HPDE6-E6E7 (cell line): ENCODE measurements at regions not wholly inside any gene's neighbourhood (a gene's known extent, or its start where the extent isn't known, plus 50 kb on each side); places are given as distances from the start of the nearest gene placed in this dataset.

Experiments used
- DNase-seq: peaks from one replicate; pipeline ENCODE4 v3.0.0; 2011; ENCODE audit warnings: missing footprints; ENCODE audit errors: extremely low spot score

GRCh38 chr1:221919743-221920142 is 177.9 kb upstream of the DUSP10 start:
- no peak for DNase-seq

- no peak for DNase-seq
These were observed 177.5 kb upstream of the DUSP10 start for GRCh38 chr1:221919341-221919740.

GRCh38 chr1:221916176-221916575 is 174.3 kb upstream of the DUSP10 start:
- no peak for DNase-seq

GRCh38 chr1:221915764-221916163 is 173.9 kb upstream of the DUSP10 start:
- no peak for DNase-seq

- DNase-seq, result no peak
These were observed 171.5 kb upstream of the DUSP10 start for GRCh38 chr1:221913351-221913892.

- no peak for DNase-seq
These were observed 170.3 kb upstream of the DUSP10 start for GRCh38 chr1:221912230-221912629.

- DNase-seq, result no peak
These were observed 169.8 kb upstream of the DUSP10 start for GRCh38 chr1:221911714-221912113.

- no peak for DNase-seq
These were observed 168.3 kb upstream of the DUSP10 start for GRCh38 chr1:221910222-221910621.

- DNase-seq, result no peak
These were observed 166.7 kb upstream of the DUSP10 start for GRCh38 chr1:221908573-221908972.

GRCh38 chr1:221907166-221907932 is 165.5 kb upstream of the DUSP10 start:
- no peak for DNase-seq

- DNase-seq, result no peak
These were observed 163.9 kb upstream of the DUSP10 start for GRCh38 chr1:221905802-221906201.

- no peak for DNase-seq
These were observed 162.4 kb upstream of the DUSP10 start for GRCh38 chr1:221904319-221904718.

- DNase-seq, result no peak
These were observed 161.7 kb upstream of the DUSP10 start for GRCh38 chr1:221903594-221903993.

- no peak for DNase-seq
These were observed 161.1 kb upstream of the DUSP10 start for GRCh38 chr1:221902961-221903360.

- DNase-seq, result no peak
These were observed 158.8 kb upstream of the DUSP10 start for GRCh38 chr1:221900678-221901077.

- DNase-seq, result no peak
These were observed 155.4 kb upstream of the DUSP10 start for GRCh38 chr1:221897321-221897721.

- DNase-seq, result no peak
These were observed 150.5 kb upstream of the DUSP10 start for GRCh38 chr1:221892301-221892830.

GRCh38 chr1:221891708-221892107 is 149.8 kb upstream of the DUSP10 start:
- no peak for DNase-seq

GRCh38 chr1:221888801-221889200 is 146.9 kb upstream of the DUSP10 start:
- DNase-seq, result no peak

GRCh38 chr1:221888218-221888617 is 146.3 kb upstream of the DUSP10 start:
- no peak for DNase-seq

- DNase-seq, result no peak
These were observed 145.9 kb upstream of the DUSP10 start for GRCh38 chr1:221887758-221888157.

- no peak for DNase-seq
These were observed 145.5 kb upstream of the DUSP10 start for GRCh38 chr1:221887415-221887746.

GRCh38 chr1:221886743-221887414 is 145.0 kb upstream of the DUSP10 start:
- peak; percentile 84 for DNase-seq
